Esophagus muscularis mucosa (tissue), 4 donors: ENCODE measurements at regions not wholly inside any gene's neighbourhood (a gene's known extent, or its start where the extent isn't known, plus 50 kb on each side); places are given as distances from the start of the nearest gene placed in this dataset.

Experiments used
- CTCF ChIP-seq, 3 experiments: fragments of 200-600 bp in 2 of 3; fragments of 450-650 bp in 1 of 3; sonication (generic) in 2 of 3; IDR thresholded peaks; one replicate each; pipeline ENCODE4 v1.5.1; 2017 to 2019; ENCODE audit warnings: antibody characterized with exemption in 3 of 3, mild to moderate bottlenecking in 2 of 3, moderate library complexity in 1 of 3
- EP300 ChIP-seq: sonication (generic); formaldehyde crosslinking; IDR thresholded peaks from one replicate; pipeline ENCODE4 v1.6.1; 2017; ENCODE audit warnings: antibody characterized with exemption
- POLR2A ChIP-seq: fragments of 450-650 bp; IDR thresholded peaks from one replicate; pipeline ENCODE4 v1.6.1; 2017; ENCODE audit warnings: antibody characterized with exemption, moderate library complexity, mild to moderate bottlenecking, low read depth

- no peak for TF ChIP-seq CTCF (IDR thresholded peaks at IDR 0.05)
- TF ChIP-seq POLR2A, result no peak
- TF ChIP-seq EP300, result no peak
These were observed 200.5 kb downstream of the KDR start for GRCh38 chr4:54924891-54925290.
